ENCODE measurements at regions not wholly inside any gene's neighbourhood (a gene's known extent, or its start where the extent isn't known, plus 50 kb on each side); places are given as distances from the start of the nearest gene placed in this dataset.
A peak's percentile ranks its signal among the peaks of the same experiment; 100 is the strongest.

- intact Hi-C loops (cut with micrococcal nuclease; ENCODE audit: unreplicated experiment) (loop anchor here (2.0 to 5.0 kb wide), 2 partner anchors 864 to 1383 kb away; no protein-coding TSS in a partner anchor), in situ Hi-C loops (cut with HindIII; ENCODE audit: low pct_unique_long_range_greater_than_20kb, low sequenced_read_pairs) (no loop called here)
- peak; percentile 30 for DNase-seq (ENCODE audit: low read depth, low spot score)
- no peaks in the 10 kb centered on the region for H3K36me3 ChIP-seq (ENCODE audit: control insufficient read depth, insufficient read depth, low read length)
- BruUV-seq (replicated peaks): no TSS peak
- H3K27me3 ChIP-seq (ENCODE audit: control insufficient read depth, insufficient read depth, low read length): no peaks in the 10 kb centered on the region
- POLR2A ChIA-PET: no interaction called here
- H3K27ac ChIP-seq (ENCODE audit: low read length): no peak overlapping the region
- peak; percentile 73; the same call in 1 of the 2 replicates for ATAC-seq
- H3K4me1 ChIP-seq (ENCODE audit: control insufficient read depth, insufficient read depth, low read length): no peaks in the 10 kb centered on the region
- CTCF ChIA-PET: no interaction called here
- no peaks in the 10 kb centered on the region for H3K9me3 ChIP-seq (ENCODE audit: control insufficient read depth, insufficient read depth, low read depth, low read length)
- H3K4me3 ChIP-seq (ENCODE audit: low read depth in 2 of 2, low read length in 2 of 2): no peak overlapping the region
- TF ChIP-seq SIN3A (IDR thresholded peaks at IDR 0.05; ENCODE audit: borderline replicate concordance, insufficient read depth, low read depth, low read length): no peak
- TF ChIP-seq CTCF (IDR thresholded peaks at IDR 0.05): peak; percentile 75
Observed at GRCh38 chr16:75789237-75789636, 62.9 kb upstream of the CPHXL start.

GRCh38 chr16:75792771-75793492, 66.6 kb upstream of the CPHXL start:
- in situ Hi-C loops (cut with HindIII; ENCODE audit: low pct_unique_long_range_greater_than_20kb, low sequenced_read_pairs) (no loop called here), intact Hi-C loops (cut with micrococcal nuclease; ENCODE audit: unreplicated experiment) (loop anchor here (10.0 kb wide), 1 partner anchor 482 kb away; the partner anchor contains the start of gene CNTNAP4)
- H3K36me3 ChIP-seq (ENCODE audit: control insufficient read depth, insufficient read depth, low read length): no peaks in the 10 kb centered on the region
- ATAC-seq (no peak), DNase-seq (ENCODE audit: low read depth, low spot score) (no peak)
- H3K27ac ChIP-seq (ENCODE audit: low read length): no peak overlapping the region
- BruUV-seq (replicated peaks): no TSS peak
- H3K9me3 ChIP-seq (ENCODE audit: control insufficient read depth, insufficient read depth, low read depth, low read length): no peaks in the 10 kb centered on the region
- H3K4me1 ChIP-seq (ENCODE audit: control insufficient read depth, insufficient read depth, low read length): no peaks in the 10 kb centered on the region
- POLR2A ChIA-PET: no interaction called here
- no peak overlapping the region for H3K4me3 ChIP-seq (ENCODE audit: low read depth in 2 of 2, low read length in 2 of 2)
- CTCF ChIA-PET: interaction anchor here (0.8 kb wide), 1 partner anchor 1377 kb away, joined by 3 read pairs; no protein-coding TSS in a partner anchor
- TF ChIP-seq POLR2AphosphoS5 (IDR thresholded peaks at IDR 0.05; ENCODE audit: low read depth, low read length): no peak
- no peak for TF ChIP-seq CTCF (IDR thresholded peaks at IDR 0.05)
- no peak for TF ChIP-seq SIN3A (IDR thresholded peaks at IDR 0.05; ENCODE audit: borderline replicate concordance, insufficient read depth, low read depth, low read length)
- TF ChIP-seq REST (IDR thresholded peaks at IDR 0.05; ENCODE audit: insufficient read depth in 1 of 2, low read depth in 2 of 2, low read length in 1 of 2): no peak
- no peak for TF ChIP-seq TCF7L2 (IDR thresholded peaks at IDR 0.05; ENCODE audit: low read depth, low read length)
- H3K27me3 ChIP-seq (ENCODE audit: control insufficient read depth, insufficient read depth, low read length): no peaks in the 10 kb centered on the region
